ENCODE measurements at regions not wholly inside any gene's neighbourhood (a gene's known extent, or its start where the extent isn't known, plus 50 kb on each side); places are given as distances from the start of the nearest gene placed in this dataset.
"Not testable (repeated sequence)": the region's sequence is repeated elsewhere in the genome, so short reads cannot be mapped to it uniquely, and the experiment has no call there.

GRCh38 chr6:159527351-159527750 is 165.7 kb downstream of the SOD2 start:
- peaks cover 17% of the 10 kb centered on the region for H3K27me3 Mint-ChIP-seq (ENCODE audit: low read depth)
- H3K9me3 Mint-ChIP-seq, result no peaks in the 10 kb centered on the region
- no peak overlapping the region for H3K4me3 Mint-ChIP-seq
- DNase-seq, result no peak
- no peak for ATAC-seq
- H3K36me3 Mint-ChIP-seq (ENCODE audit: insufficient read depth), result no peaks in the 10 kb centered on the region
- H3K4me1 Mint-ChIP-seq (ENCODE audit: low read depth), result no peaks in the 10 kb centered on the region

GRCh38 chr6:159525445-159526025 is 167.5 kb downstream of the SOD2 start:
- H3K36me3 Mint-ChIP-seq (ENCODE audit: insufficient read depth), result no peaks in the 10 kb centered on the region
- no peak overlapping the region for H3K4me3 Mint-ChIP-seq
- ATAC-seq (no peak), DNase-seq (no peak)
- H3K9me3 Mint-ChIP-seq, result no peaks in the 10 kb centered on the region
- H3K27me3 Mint-ChIP-seq (ENCODE audit: low read depth), result peaks cover 17% of the 10 kb centered on the region
- H3K4me1 Mint-ChIP-seq (ENCODE audit: low read depth), result no peaks in the 10 kb centered on the region

GRCh38 chr6:159522877-159523547 is 170.0 kb downstream of the SOD2 start:
- Mint-ChIP-seq H3K27me3 (ENCODE audit: low read depth) (peaks cover 23% of the 10 kb centered on the region), H3K4me3 (no peak overlapping the region), H3K9me3 (peaks cover 6% of the 10 kb centered on the region), H3K4me1 (ENCODE audit: low read depth) (no peaks in the 10 kb centered on the region), H3K36me3 (ENCODE audit: insufficient read depth) (no peaks in the 10 kb centered on the region)
- no peak for DNase-seq
- no peak for ATAC-seq

- DNase-seq (no peak), ATAC-seq (no peak)
- no peaks in the 10 kb centered on the region for H3K36me3 Mint-ChIP-seq (ENCODE audit: insufficient read depth)
- peaks cover 15% of the 10 kb centered on the region for H3K27me3 Mint-ChIP-seq (ENCODE audit: low read depth)
- no peaks in the 10 kb centered on the region for H3K4me1 Mint-ChIP-seq (ENCODE audit: low read depth)
- H3K9me3 Mint-ChIP-seq, result peaks cover 6% of the 10 kb centered on the region
- H3K4me3 Mint-ChIP-seq, result no peak overlapping the region
These were observed 171.1 kb downstream of the SOD2 start for GRCh38 chr6:159521962-159522361.

GRCh38 chr6:159520002-159520401 is 173.0 kb downstream of the SOD2 start:
- Mint-ChIP-seq H3K36me3 (ENCODE audit: insufficient read depth) (no peaks in the 10 kb centered on the region), H3K27me3 (ENCODE audit: low read depth) (peaks cover 11% of the 10 kb centered on the region), H3K4me3 (no peak overlapping the region), H3K9me3 (peaks cover 12% of the 10 kb centered on the region), H3K4me1 (ENCODE audit: low read depth) (no peaks in the 10 kb centered on the region)
- DNase-seq (no peak), ATAC-seq (no peak)

- not testable (repeated sequence) for DNase-seq; H3K4me3 Mint-ChIP-seq; H3K4me1 Mint-ChIP-seq (ENCODE audit: low read depth); H3K36me3 Mint-ChIP-seq (ENCODE audit: insufficient read depth); H3K27me3 Mint-ChIP-seq (ENCODE audit: low read depth); ATAC-seq
- peaks cover 12% of the 10 kb centered on the region for H3K9me3 Mint-ChIP-seq
These were observed 177.2 kb downstream of the SOD2 start for GRCh38 chr6:159515811-159516210.

GRCh38 chr6:159513914-159514313 is 179.1 kb downstream of the SOD2 start:
- Mint-ChIP-seq H3K4me3 (no peak overlapping the region), H3K27me3 (ENCODE audit: low read depth) (peaks cover 2% of the 10 kb centered on the region), H3K36me3 (ENCODE audit: insufficient read depth) (no peaks in the 10 kb centered on the region), H3K9me3 (peaks cover 9% of the 10 kb centered on the region), H3K4me1 (ENCODE audit: low read depth) (no peaks in the 10 kb centered on the region)
- no peak for ATAC-seq
- DNase-seq, result no peak

- no peaks in the 10 kb centered on the region for H3K4me1 Mint-ChIP-seq (ENCODE audit: low read depth)
- H3K9me3 Mint-ChIP-seq, result peaks cover 6% of the 10 kb centered on the region
- no peak for DNase-seq
- no peak for ATAC-seq
- H3K27me3 Mint-ChIP-seq (ENCODE audit: low read depth), result peaks cover 2% of the 10 kb centered on the region
- no peak overlapping the region for H3K4me3 Mint-ChIP-seq
- no peaks in the 10 kb centered on the region for H3K36me3 Mint-ChIP-seq (ENCODE audit: insufficient read depth)
These were observed 179.8 kb downstream of the SOD2 start for GRCh38 chr6:159513074-159513720.

- DNase-seq (no peak), ATAC-seq (no peak)
- Mint-ChIP-seq H3K9me3 (peaks cover 6% of the 10 kb centered on the region), H3K36me3 (ENCODE audit: insufficient read depth) (no peaks in the 10 kb centered on the region), H3K4me1 (ENCODE audit: low read depth) (no peaks in the 10 kb centered on the region), H3K27me3 (ENCODE audit: low read depth) (peaks cover 2% of the 10 kb centered on the region), H3K4me3 (no peak overlapping the region)
These were observed 180.5 kb downstream of the SOD2 start for GRCh38 chr6:159512571-159512970.

- peaks cover 6% of the 10 kb centered on the region for H3K9me3 Mint-ChIP-seq
- no peaks in the 10 kb centered on the region for H3K4me1 Mint-ChIP-seq (ENCODE audit: low read depth)
- H3K36me3 Mint-ChIP-seq (ENCODE audit: insufficient read depth), result no peaks in the 10 kb centered on the region
- H3K27me3 Mint-ChIP-seq (ENCODE audit: low read depth), result peaks cover 2% of the 10 kb centered on the region
- ATAC-seq (no peak), DNase-seq (no peak)
- no peak overlapping the region for H3K4me3 Mint-ChIP-seq
These were observed 180.9 kb downstream of the SOD2 start for GRCh38 chr6:159512104-159512503.

- no peak for DNase-seq
- no peak overlapping the region for H3K4me3 Mint-ChIP-seq
These were observed 182.9 kb downstream of the SOD2 start for GRCh38 chr6:159510141-159510540.

GRCh38 chr6:159508931-159509330 is 184.1 kb downstream of the SOD2 start:
- Mint-ChIP-seq H3K4me1 (ENCODE audit: low read depth) (no peaks in the 10 kb centered on the region), H3K36me3 (ENCODE audit: insufficient read depth) (no peaks in the 10 kb centered on the region), H3K4me3 (no peak overlapping the region), H3K27me3 (ENCODE audit: low read depth) (peaks cover 2% of the 10 kb centered on the region), H3K9me3 (no peaks in the 10 kb centered on the region)
- no peak for DNase-seq
- no peak for ATAC-seq

More at GRCh38 chr6:159510141-159510540, 182.9 kb downstream of the SOD2 start:
- no peak for ATAC-seq
- Mint-ChIP-seq H3K9me3 (no peaks in the 10 kb centered on the region), H3K36me3 (ENCODE audit: insufficient read depth) (no peaks in the 10 kb centered on the region), H3K27me3 (ENCODE audit: low read depth) (peaks cover 2% of the 10 kb centered on the region), H3K4me1 (ENCODE audit: low read depth) (no peaks in the 10 kb centered on the region)

GRCh38 chr6:159506048-159506447 is 187.0 kb downstream of the SOD2 start:
- Mint-ChIP-seq H3K4me3 (no peak overlapping the region), H3K27me3 (ENCODE audit: low read depth) (no peaks in the 10 kb centered on the region), H3K36me3 (ENCODE audit: insufficient read depth) (no peaks in the 10 kb centered on the region), H3K9me3 (no peaks in the 10 kb centered on the region), H3K4me1 (ENCODE audit: low read depth) (no peaks in the 10 kb centered on the region)
- DNase-seq, result no peak
- no peak for ATAC-seq

GRCh38 chr6:159505140-159505922 is 187.7 kb downstream of the SOD2 start:
- no peak overlapping the region for H3K4me3 Mint-ChIP-seq
- H3K4me1 Mint-ChIP-seq (ENCODE audit: low read depth), result no peaks in the 10 kb centered on the region
- no peaks in the 10 kb centered on the region for H3K36me3 Mint-ChIP-seq (ENCODE audit: insufficient read depth)
- DNase-seq, result no peak
- H3K27me3 Mint-ChIP-seq (ENCODE audit: low read depth), result no peaks in the 10 kb centered on the region
- no peaks in the 10 kb centered on the region for H3K9me3 Mint-ChIP-seq
- ATAC-seq, result no peak

All from activated T-cell treated with anti-CD3 and anti-CD28 coated beads, Interleukin-2, amount 50 U/mL, for 4 hours (primary cell).